OCI-LY7 (cell line): ENCODE measurements at regions not wholly inside any gene's neighbourhood (a gene's known extent, or its start where the extent isn't known, plus 50 kb on each side); places are given as distances from the start of the nearest gene placed in this dataset.

Experiments used
- EZH2phosphoT487 ChIP-seq: fragments of 200-600 bp; sonication (generic); IDR thresholded peaks from 2 replicates; pipeline ENCODE4 v1.6.1; 2018; ENCODE audit warnings: low read depth, borderline replicate concordance, mild to moderate bottlenecking, mixed run types, antibody characterized with exemption, low read length, moderate library complexity, mixed read lengths
- TF ChIP-seq, protein P1 (sequence below): fragments of 200-600 bp; sonication (generic); conservative IDR thresholded peaks from 2 replicates; pipeline ENCODE4 v1.5.1; 2014; ENCODE audit warnings: mild to moderate bottlenecking, antibody characterized with exemption, low read length, moderate library complexity, mixed read lengths

DNA sequence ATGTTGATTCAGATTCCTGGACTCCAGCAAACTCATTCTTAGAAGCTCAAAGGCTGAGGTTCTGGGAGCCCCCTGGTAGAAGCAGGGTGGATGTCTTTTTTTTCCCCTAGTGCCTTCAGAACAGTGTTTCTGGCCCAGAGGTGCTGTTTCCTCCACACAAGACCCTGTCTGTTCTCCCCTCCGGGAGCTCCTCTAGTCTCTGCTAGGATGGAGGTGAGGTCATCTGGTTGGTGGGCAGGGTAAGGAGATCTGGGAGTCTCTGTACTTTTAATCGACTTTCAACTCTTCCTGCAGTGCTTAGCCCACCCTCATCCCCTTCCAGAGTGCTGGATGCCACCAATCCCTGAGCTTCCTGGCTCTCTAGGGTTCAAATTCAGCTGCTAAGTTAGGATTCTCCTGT, 192.0 kb downstream of the SH3BP4 start:
- TF ChIP-seq, protein P1, sequence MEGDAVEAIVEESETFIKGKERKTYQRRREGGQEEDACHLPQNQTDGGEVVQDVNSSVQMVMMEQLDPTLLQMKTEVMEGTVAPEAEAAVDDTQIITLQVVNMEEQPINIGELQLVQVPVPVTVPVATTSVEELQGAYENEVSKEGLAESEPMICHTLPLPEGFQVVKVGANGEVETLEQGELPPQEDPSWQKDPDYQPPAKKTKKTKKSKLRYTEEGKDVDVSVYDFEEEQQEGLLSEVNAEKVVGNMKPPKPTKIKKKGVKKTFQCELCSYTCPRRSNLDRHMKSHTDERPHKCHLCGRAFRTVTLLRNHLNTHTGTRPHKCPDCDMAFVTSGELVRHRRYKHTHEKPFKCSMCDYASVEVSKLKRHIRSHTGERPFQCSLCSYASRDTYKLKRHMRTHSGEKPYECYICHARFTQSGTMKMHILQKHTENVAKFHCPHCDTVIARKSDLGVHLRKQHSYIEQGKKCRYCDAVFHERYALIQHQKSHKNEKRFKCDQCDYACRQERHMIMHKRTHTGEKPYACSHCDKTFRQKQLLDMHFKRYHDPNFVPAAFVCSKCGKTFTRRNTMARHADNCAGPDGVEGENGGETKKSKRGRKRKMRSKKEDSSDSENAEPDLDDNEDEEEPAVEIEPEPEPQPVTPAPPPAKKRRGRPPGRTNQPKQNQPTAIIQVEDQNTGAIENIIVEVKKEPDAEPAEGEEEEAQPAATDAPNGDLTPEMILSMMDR = no peak
- no peak for TF ChIP-seq EZH2phosphoT487
